NCI-H2107 treated with DMSO at 0.1 percent for 48 hours (cell line): ENCODE measurements at regions not wholly inside any gene's neighbourhood (a gene's known extent, or its start where the extent isn't known, plus 50 kb on each side); places are given as distances from the start of the nearest gene placed in this dataset.

ENCODE experiments used
- DNase-seq: peaks from one replicate; lab custom pipeline; 2025; ENCODE audit not compliant: unreplicated experiment; lab: John Stamatoyannopoulos, UW

DNA sequence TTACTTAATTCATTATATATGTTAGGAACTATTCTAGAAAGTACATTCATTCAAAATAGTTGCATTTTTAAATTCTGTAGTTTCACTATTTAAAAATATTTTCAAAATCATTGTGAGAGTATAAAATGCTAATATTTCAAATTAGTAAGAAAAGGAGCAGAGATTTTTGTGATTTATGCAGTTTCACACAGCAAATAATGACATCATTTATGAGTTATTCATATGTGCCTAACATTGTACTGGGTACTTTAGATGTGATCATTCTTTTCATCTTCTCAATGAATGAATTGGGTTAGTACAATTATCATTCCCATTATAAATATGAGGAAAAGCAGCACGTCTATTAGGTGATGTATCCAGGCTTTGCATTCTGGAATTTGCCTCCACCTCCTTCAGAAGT lies 1451.0 kb upstream of the IGFBP7 start:
- no peak for DNase-seq

DNA sequence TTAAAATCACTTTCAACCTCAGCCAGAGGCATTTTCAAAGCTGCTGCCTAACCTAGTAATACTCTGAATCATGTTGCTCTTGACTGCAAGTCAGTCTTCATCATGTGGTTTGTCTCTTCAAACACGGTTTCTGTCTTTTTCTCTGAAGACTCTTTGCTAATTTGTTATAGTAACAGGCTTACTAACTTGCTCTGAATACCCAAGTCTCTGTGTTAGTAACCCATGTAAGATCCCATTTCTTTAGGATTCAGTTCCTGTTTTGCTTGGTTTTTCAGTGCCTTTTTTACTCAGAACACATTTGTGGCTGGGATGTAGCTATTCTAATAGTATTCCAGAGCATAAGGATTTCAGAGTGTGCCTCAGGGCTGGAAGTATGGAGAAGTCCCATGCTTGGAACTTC lies 1450.6 kb upstream of the IGFBP7 start:
- DNase-seq = no peak

DNA sequence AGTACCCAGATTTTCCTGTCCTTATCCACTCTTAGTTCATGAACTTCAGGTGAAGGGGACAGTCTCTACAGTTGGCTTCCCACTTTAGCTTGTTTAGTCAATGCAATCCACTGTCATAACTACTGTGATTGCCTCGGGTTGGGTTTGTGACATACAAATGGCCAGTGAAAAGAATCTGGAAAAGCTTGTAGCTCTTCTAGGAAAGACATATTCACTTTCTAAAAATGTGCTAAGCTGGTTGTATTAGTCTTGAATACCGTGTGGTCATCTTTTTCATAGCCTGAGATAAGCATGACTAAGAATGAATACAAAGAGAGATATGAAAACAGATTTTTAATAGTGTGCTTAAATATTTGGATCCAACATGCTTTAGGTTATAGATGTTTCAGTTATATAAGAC lies 1443.5 kb upstream of the IGFBP7 start:
- DNase-seq = no peak

DNA sequence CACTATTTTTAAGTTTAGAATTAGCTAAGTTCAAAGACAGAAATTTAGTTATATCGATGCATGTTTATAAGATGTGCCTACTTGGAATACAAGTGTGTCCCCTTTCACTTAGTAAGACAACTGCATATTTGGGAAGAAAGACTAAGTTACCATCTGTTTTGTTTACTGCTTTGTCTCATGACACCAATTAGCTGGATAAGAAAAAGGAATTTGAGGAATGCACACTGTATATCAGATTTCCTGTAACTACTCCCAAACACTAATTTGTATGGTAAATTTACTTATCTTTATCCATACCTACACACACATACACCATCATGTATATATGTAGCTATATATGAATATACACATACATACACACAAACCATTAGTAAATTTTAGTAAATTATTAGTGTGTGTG lies 1442.8 kb upstream of the IGFBP7 start:
- no peak for DNase-seq

DNA sequence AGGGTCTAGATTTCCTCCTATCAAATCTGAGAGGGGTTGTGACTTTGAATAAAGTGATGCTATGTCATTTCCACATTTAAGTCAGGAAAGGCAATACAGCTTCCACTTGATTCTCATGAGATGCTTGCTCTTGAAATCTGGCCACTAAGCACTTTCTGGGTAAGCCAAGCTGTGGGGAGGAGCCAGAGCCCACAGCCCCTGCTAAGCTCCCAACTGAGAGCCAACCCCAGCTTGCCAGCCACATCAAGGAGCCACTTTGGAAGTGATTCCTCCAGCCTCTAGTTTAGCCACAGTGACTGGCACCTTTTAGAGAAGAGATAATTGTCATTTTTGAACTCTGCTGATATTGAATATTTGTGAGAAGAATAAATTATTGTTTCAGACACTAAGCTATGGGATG lies 1441.5 kb upstream of the IGFBP7 start:
- DNase-seq = no peak

DNA sequence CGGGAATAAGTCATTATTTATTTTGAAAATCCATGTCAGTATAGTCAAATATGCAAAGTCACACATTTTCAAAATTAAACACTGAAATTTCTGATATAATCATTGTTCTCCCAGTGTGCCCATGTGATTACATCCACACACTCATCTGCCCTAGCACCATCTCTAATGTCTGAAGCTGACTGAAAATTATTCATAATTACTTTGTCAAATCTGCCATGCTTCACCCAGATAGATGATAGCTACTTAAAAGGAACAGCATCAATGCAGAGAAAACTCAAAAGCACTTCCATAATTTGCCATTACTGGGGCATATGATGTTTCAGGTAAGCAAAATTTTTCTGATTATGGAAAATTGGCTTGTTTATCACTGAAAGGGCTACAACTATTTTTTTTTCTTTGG lies 1433.3 kb upstream of the IGFBP7 start:
- DNase-seq = no peak

DNA sequence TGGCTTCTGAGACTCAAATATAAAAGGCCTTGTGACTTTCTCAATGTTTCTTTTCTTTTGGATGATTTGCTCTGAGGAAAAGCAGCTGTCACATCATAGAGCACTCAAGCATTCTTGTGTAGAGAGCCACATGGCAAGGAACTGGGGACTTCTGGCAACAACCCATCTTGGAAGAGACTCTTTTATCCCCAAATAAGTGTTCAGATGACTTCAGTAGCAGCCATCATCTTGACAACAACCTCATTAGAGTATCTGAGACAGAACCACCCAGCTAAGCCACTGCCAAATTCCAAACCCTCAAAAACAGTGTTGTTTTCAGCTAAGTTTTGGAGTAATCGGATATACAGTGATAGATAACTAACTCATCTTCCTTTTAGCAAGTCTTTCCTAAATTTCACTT lies 1431.7 kb upstream of the IGFBP7 start:
- DNase-seq = no peak

DNA sequence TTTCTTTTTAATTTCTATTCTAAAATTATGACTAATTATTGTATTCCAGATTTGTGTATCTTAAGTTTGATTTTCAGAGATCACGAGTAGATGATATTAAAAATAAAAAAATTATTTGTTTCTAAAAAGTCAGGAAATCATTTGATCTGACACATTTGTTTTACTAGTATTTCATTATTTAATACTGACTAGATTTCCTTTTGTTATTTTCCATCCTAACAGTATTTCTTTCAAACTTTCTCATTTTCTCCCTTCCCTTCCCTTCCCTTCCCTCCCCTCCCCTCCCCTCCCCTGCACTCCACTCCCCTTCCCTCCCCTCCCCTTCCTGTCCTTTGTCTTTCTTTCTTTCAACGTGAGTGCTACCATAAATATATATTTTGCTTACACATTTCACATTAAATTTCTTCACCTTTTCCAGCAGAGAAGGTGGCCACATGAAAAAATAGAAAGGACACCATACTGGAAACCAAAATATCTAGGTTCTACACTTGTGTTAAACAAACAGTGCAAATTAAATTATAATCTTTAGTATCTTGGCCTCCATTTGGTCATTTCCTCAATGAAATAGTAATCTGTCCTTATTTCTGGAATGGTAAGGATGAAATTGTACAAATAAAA lies 1412.7 kb upstream of the IGFBP7 start:
- DNase-seq = no peak

DNA sequence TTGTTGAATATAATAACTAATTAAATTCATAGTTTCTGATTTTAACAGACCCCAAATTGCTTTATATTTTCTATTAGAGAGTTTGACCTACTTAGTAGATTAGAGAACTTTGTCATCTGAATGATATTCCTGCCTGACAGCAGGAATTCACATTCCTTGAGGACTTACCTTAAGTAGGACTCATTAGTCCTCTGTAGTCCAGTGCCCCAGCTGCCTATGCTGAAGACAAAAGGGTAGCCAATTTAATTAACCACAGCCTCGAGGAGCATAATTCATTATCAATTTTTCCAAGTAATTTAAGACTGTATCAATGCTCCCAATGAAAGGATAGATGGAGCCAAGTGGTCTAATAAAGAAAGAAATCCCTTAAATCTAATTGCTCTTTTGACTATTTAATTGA lies 1405.0 kb upstream of the IGFBP7 start:
- no peak for DNase-seq

DNA sequence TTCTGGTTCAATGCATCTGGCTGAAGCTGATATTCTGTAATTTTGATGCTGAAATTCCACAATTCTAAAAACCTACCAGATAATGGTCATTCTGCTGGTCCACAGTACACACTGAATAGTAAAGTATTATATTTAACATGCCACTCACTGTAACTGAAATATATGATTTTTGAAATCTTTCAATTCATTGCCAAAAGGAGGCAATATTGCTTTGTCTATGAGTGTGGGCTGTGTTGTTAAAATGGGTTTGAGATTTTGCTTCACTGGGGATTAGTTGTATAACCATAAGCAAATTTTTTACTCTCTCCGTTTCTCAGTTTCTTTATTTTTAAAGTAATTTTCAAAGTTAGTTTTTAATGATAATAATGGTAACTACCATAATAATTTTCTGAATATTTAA lies 1404.1 kb upstream of the IGFBP7 start:
- DNase-seq = no peak

DNA sequence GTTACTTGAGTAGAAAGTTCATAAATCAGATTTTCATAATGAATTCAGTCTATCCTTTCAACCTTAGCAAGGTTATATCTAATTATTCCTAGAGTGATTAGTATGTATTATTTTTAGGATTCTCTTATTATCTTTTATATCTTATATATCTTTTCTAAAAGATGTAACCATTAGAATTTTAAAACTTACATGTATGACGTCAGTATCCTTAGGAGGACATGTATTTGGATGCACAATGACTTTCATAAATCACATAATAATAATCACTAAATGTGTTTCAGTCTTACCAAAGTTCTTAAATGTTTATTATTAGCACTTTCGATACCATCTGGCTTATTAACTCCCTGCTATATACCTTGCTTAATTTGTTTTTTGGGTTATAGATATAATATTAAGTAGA lies 1400.5 kb upstream of the IGFBP7 start:
- DNase-seq = no peak

DNA sequence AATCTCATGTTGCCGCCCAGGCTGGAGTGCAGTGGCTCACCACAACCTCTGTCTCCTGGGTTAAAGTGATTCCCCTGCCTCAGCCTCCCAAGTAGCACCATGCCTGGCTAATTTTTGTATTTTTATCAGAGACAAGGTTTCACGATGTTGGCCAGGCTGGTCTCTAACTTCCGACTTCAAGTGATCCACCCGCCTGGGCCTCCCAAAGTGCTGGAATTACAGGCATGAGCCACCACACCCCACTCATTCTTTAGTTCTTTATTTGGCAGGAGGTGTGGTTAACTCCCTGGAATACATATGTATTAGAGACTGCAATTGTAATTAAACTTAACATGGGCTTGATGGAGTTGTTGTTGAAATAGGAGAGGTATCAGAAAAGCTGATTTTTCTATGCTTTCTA lies 1396.9 kb upstream of the IGFBP7 start:
- DNase-seq = no peak

DNA sequence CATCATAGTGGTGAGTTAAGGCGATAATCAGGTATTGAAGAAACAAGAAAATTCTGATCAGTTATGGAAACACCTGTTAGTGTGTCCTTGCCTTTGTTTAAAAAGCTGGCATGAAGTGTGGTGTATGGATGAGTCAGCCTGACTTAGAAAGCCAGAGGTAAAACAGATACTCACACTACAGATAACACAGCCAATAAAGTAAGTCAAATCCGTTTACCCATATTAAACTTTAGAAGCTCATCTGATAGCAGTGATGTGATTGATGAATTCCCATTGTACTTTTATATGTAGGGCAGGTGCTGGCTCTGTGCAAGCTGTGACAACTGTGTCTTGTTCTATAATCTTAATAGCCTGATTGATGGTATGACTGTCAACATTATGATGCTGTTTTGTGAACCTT lies 1392.7 kb upstream of the IGFBP7 start:
- DNase-seq = no peak

DNA sequence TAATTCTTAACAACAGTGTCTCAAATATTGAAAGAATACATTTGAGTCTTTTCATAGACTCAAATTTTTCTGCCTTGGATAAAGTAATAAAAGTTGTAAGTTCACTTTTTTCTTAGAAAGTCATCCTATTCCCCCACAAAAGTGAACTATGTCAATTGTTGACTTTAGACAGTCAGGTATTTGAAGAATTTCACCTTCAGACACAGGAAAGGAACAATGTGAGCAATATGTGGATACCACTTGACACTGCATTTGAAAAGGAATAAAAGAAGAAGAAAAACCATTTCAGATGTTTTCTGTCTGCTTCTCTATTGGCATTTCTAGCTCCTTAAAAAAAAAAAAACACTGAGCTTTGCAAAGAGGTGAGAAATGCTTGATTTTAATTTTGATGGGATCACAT lies 1389.0 kb upstream of the IGFBP7 start:
- DNase-seq = no peak

DNA sequence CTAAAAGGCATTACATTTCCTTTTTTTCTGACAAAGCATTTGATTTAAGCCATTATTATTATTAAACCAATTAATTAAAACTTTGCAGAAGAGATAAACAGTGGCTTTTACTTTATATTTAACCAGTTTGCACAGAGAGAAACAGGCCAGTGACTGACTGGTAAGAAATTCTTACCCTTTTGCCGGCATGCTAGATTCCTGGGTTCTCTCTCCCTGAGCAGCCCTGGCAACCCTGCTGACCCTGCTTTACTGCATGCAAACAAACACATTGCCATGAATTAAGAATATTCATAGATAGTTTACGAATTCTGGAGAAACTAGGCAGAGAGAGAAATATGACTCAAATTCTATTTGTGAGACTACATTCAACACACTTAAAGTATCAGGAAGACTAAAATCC lies 1381.4 kb upstream of the IGFBP7 start:
- no peak for DNase-seq

DNA sequence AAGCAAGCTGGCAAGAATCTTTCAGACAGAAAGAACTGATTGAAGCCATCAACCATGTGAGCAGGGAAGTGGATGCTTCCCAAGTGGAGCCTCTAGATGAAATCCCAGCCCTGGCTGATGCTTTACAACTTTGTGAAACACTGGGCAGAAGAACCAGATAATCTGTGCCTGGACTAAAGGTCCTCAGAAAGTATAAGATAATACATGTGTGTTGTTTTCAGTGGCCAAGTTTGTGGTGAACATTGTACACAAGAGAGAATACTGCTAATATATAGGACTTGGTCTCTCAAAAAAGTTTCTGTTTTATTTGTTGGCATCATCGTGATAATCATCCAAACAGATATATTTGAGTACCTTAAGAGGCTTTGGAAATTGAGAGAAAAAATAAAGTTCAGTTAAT lies 1367.8 kb upstream of the IGFBP7 start:
- no peak for DNase-seq

DNA sequence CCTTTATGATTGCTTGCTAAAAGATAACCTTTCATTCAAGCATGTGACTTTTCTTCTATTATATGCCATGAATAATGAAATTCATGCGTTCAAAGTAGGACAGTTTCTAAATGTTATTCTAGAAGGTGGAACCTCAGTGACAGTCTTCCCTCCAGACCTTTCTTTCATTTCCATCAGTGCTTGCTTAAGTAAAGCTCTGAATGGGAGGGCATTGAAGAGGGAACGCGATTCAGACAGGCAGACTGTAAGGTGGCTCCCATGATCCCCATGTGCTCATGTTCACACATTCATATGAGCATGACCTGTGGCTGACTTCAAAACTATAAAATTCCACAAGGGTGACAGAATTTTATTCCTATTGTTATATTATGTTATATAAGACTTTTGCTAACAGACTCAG lies 1367.3 kb upstream of the IGFBP7 start:
- DNase-seq = no peak

DNA sequence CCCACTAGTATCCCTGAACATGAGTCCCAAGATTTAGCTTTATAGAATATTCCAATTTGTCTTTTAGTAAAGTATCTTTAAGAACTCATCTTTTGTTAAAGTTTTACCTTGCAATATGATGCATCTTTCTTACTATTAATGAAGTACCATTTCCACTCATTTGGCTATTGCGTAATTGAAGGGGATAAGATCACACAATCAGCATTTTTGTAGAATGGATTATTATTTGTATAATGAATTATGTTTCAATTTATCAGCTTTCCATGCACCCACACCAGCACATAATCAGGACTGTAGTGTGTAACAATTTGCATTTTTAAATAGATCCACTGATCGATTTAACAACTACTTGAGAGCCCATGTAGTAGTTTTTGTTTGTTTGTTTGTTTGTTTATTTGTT lies 1364.9 kb upstream of the IGFBP7 start:
- DNase-seq = no peak

DNA sequence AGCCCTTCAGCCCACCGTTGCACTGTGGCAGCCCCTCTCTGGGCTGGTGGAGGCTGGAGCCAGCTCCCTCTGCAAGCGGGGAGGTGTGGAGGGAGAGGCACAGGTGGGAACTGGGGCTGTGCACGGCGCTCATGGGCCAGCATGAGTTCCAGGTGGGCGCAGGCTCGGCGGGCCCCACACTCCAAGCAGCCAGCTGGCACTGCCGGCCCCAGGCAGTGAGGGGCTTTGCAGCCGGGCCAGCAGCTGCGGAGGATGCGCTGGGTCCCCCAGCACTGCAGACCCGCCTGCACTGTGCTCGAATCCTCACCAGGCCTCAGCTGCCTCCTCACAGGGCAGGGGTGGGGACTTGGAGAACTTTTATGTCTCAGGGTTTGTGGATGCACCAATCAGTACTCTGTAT lies 1354.8 kb upstream of the IGFBP7 start:
- DNase-seq = no peak

DNA sequence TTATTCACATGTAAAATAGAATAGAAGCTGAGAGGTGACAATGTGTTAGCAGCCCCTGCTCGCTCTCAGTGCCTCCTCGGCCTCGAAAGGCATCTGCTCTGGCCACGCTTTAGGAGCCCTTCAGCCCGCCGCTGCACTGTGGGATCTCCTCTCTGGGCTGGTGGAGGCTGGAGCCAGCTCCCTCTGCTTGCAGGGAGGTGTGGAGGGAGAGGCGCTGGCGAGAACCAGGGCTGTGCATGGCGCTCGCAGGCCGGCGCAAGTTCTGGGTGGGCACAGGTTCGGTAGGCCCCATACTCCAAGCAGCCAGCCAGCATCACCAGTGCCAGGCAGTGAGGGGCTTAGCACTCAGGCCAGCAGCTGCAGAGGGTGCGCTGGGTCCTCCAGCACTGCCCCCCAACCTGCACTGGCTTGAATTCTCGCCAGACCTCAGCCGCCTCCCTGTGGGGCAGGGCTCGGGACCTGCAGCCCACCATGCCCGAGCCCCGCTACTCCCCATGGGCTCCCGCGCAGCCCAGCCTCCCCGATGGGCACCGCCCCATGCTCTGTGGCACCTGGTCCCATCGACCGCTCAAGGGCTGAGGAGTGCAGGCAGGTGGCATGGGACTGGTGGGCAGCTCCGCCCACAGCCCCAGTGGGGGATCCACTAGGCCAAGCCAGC lies 1346.7 kb upstream of the IGFBP7 start:
- no peak for DNase-seq

DNA sequence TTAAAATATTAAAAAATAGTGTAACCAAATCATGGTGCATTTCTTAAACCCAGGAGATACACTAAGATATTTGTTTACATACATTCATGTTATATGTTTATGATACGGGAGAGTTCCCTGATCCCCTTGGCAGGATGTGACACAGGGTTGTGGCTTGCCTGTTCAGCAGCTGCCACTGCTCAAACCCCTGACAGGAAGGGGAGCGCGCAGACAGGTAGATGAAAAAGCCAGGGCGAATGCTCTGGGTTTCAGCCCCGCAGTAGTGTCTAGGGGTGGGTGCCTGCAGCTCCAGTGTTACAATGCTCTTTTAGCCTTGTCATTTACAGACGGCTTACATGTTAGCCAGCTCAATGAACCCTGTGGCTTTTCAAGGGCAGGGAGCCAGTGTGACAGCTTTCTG lies 1343.8 kb upstream of the IGFBP7 start:
- no peak for DNase-seq

DNA sequence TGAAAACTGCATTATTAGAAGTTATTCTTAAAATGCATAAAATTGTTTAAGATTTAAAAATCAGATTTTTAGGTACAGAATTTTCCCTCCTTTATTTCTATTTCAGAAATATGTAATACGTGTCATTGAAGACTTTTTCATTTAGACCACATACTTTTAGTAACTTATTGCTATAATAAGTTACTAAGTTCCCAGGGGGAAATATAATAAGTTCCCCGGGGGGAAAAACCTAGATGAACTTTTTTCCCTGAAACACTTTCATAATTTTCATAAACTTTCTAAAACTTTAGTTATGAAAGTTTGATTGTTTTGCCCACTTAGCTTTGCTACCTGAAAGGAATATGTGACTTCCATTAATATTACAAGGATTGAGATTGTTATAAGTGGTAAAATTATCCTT lies 1341.5 kb upstream of the IGFBP7 start:
- no peak for DNase-seq

DNA sequence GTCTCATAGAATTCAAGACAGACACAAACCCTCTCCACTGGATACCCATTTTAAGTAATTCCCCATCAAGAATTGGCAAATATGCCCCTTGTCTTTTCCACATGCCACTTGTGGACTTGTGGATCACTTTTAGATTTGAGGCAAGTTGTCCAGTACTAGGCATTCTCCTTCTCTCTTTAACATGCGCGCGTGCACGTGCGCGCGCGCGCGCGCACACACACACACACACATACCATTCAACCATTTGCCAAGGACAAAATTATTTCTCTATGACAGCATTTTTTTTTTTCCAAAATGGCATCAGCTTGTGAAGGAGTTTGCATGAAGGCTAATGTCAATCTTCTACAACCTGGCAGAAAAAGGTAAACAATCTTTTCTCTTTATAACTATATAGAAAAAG lies 1325.7 kb upstream of the IGFBP7 start:
- no peak for DNase-seq
